CD14-positive monocyte (primary cell): ENCODE measurements at regions not wholly inside any gene's neighbourhood (a gene's known extent, or its start where the extent isn't known, plus 50 kb on each side); places are given as distances from the start of the nearest gene placed in this dataset.

Experiments
- DNase-seq, 3 donors: peaks; one replicate each; pipeline ENCODE4 v3.0.0-alpha.2; 2011 to 2022
- H2AFZ ChIP-seq: 2 replicates; pipeline ENCODE4 v1.6.0; 2012; ENCODE audit warnings: mild to moderate bottlenecking, low read depth, low read length, inconsistent platforms; ENCODE audit not compliant: insufficient read depth, poor library complexity, severe bottlenecking
- H3K27ac ChIP-seq, 2 donors: 1 replicate in 1 of 2; 2 replicates in 1 of 2; pipeline ENCODE4 v1.5.1; 2012 to 2013; ENCODE audit warnings: low read length in 2 of 2, control low read depth in 1 of 2, inconsistent platforms in 1 of 2, low read depth in 1 of 2, mild to moderate bottlenecking in 1 of 2
- H3K27me3 ChIP-seq, 2 donors: one replicate each; pipeline versions ENCODE4 v1.6.0 to v1.6.1; 2011 to 2013; ENCODE audit warnings: low read length in 2 of 2; ENCODE audit not compliant: control insufficient read depth in 2 of 2, insufficient read depth in 2 of 2
- H3K36me3 ChIP-seq, 2 donors: replicated peaks in 1 of 2; 1 replicate in 1 of 2; 2 replicates in 1 of 2; pipeline versions ENCODE4 v1.5.1 to v1.6.1; 2012 to 2013; ENCODE audit warnings: low read length in 2 of 2, control low read depth in 1 of 2, inconsistent platforms in 1 of 2, mild to moderate bottlenecking in 1 of 2; ENCODE audit not compliant: insufficient read depth in 2 of 2, control insufficient read depth in 1 of 2
- H3K4me1 ChIP-seq, 2 donors: 1 replicate in 1 of 2; 2 replicates in 1 of 2; pipeline versions ENCODE4 v1.5.1 to v1.6.1; 2012 to 2013; ENCODE audit warnings: low read length in 2 of 2, control low read depth in 1 of 2, inconsistent platforms in 1 of 2, mild to moderate bottlenecking in 1 of 2, moderate library complexity in 1 of 2; ENCODE audit not compliant: insufficient read depth in 2 of 2, control insufficient read depth in 1 of 2
- H3K4me2 ChIP-seq: replicated peaks from 2 replicates; pipeline ENCODE3; 2012; ENCODE audit warnings: low read length, moderate library complexity, mild to moderate bottlenecking; ENCODE audit not compliant: poor library complexity, severe bottlenecking; ENCODE audit errors: extremely low read depth
- H3K4me3 ChIP-seq, 3 experiments: fragments of 200-600 bp in 1 of 3; sonication (generic) in 1 of 3; replicated peaks in 1 of 3; 1 replicate in 2 of 3; 2 replicates in 1 of 3; pipeline ENCODE4 v1.5.1; 2011 to 2013; ENCODE audit warnings: low read length in 3 of 3, mild to moderate bottlenecking in 3 of 3, control low read depth in 2 of 3, low read depth in 2 of 3, inconsistent platforms in 1 of 3, moderate library complexity in 1 of 3
- H3K79me2 ChIP-seq: 2 replicates; pipeline ENCODE4 v1.6.0; 2012; ENCODE audit warnings: mild to moderate bottlenecking, control low read depth, inconsistent platforms, low read length, moderate library complexity; ENCODE audit not compliant: insufficient read depth
- H3K9ac ChIP-seq: 2 replicates; pipeline ENCODE4 v1.6.0; 2017; ENCODE audit warnings: low read length, mild to moderate bottlenecking; ENCODE audit not compliant: insufficient read depth, poor library complexity, severe bottlenecking
- H3K9me3 ChIP-seq, 2 donors: replicated peaks in 1 of 2; 1 replicate in 1 of 2; 2 replicates in 1 of 2; pipeline versions ENCODE4 v1.5.1 to v1.6.1; 2012 to 2013; ENCODE audit warnings: low read length in 2 of 2, control low read depth in 1 of 2; ENCODE audit not compliant: control insufficient read depth in 1 of 2, insufficient read depth in 1 of 2
- H4K20me1 ChIP-seq: 2 replicates; pipeline ENCODE4 v1.6.0; 2012; ENCODE audit warnings: mild to moderate bottlenecking, low read length, control low read depth, moderate library complexity; ENCODE audit not compliant: insufficient read depth
- H3K27ac Mint-ChIP-seq, 7 donors: one replicate each; pipeline ENCODE4 v1.8.0; 2020; ENCODE audit warnings: mild to moderate bottlenecking in 7 of 7, mixed read lengths in 7 of 7, moderate library complexity in 6 of 7, inconsistent platforms in 2 of 7
- H3K27me3 Mint-ChIP-seq, 3 donors: one replicate each; pipeline ENCODE4 v1.8.0; 2021 to 2022; ENCODE audit warnings: low read depth in 3 of 3, mild to moderate bottlenecking in 3 of 3, mixed read lengths in 3 of 3, moderate library complexity in 3 of 3, inconsistent platforms in 1 of 3
- H3K36me3 Mint-ChIP-seq, 2 donors: one replicate each; pipeline ENCODE4 v1.8.0; 2020; ENCODE audit warnings: mixed read lengths in 2 of 2, inconsistent platforms in 1 of 2, mild to moderate bottlenecking in 1 of 2
- H3K4me1 Mint-ChIP-seq: one replicate; pipeline ENCODE4 v1.8.0; 2020; ENCODE audit warnings: mild to moderate bottlenecking, mixed read lengths
- H3K4me3 Mint-ChIP-seq, 2 donors: one replicate each; pipeline ENCODE4 v1.8.0; 2020; ENCODE audit warnings: mild to moderate bottlenecking in 2 of 2, mixed read lengths in 2 of 2, moderate library complexity in 1 of 2
- H3K9me3 Mint-ChIP-seq, 7 donors: one replicate each; pipeline ENCODE4 v1.8.0; 2020 to 2022; ENCODE audit warnings: mixed read lengths in 7 of 7, mild to moderate bottlenecking in 6 of 7, moderate library complexity in 6 of 7, inconsistent platforms in 2 of 7
- WGBS: methylation state at CpG from one replicate; pipeline ENCODE4 v1.1.5; 2013; ENCODE audit warnings: missing lambda C conversion rate; ENCODE audit not compliant: insufficient coverage; 5-methylcytosine and 5-hydroxymethylcytosine counted together
- intact Hi-C, 2 donors: fragments of 100-400 bp; cut with micrococcal nuclease; formaldehyde crosslinking; loops; one replicate each; pipeline versions ENCODE4 v1.15.0 to v1.15.1; 2023
- TF ChIP-seq, protein P1 (sequence below): fragments of 200-600 bp; IDR thresholded peaks from one replicate; pipeline ENCODE4 v1.8.0; 2022; ENCODE audit warnings: antibody characterized with exemption, mild to moderate bottlenecking

DNA sequence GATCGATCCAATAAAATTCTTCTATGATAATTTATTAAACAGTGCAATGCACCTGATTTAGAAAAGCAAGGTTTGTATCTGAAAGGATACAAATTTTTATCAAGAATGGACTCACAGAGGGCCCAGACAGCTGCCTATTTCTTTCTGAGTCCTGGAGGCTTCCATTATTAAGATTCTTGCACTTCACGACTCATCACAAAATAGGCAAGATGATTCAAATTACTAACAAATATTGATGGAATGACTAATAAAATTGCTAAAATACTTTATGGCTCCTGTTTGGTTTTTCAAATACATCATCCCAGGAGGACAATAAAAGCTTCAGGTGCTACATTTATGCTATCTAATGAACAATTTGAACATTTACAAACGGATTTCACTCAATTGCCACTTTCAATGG, 483.0 kb upstream of the AGTR1 start:
- Histone ChIP-seq H3K4me2 (no peak overlapping the region), H3K4me1 (no peaks in the 10 kb centered on the region), H3K27ac (no peak overlapping the region), H3K27me3 (no peaks in the 10 kb centered on the region), H3K36me3 (no peaks in the 10 kb centered on the region), H3K4me3 (no peak overlapping the region), H4K20me1 (no peaks in the 10 kb centered on the region), H3K9ac (no peak overlapping the region), H3K9me3 (no peaks in the 10 kb centered on the region), H3K79me2 (no peaks in the 10 kb centered on the region), H2AFZ (no peak overlapping the region)
- no peak for DNase-seq
- Mint-ChIP-seq H3K4me3 (no peak overlapping the region), H3K36me3 (no peaks in the 10 kb centered on the region), H3K27me3 (no peaks in the 10 kb centered on the region), H3K9me3 (peaks cover 0 to under 1% (median 0%) of the 10 kb centered on the region in 7 donors), H3K4me1 (no peaks in the 10 kb centered on the region), H3K27ac (no peak overlapping the region)
- TF ChIP-seq, protein P1, sequence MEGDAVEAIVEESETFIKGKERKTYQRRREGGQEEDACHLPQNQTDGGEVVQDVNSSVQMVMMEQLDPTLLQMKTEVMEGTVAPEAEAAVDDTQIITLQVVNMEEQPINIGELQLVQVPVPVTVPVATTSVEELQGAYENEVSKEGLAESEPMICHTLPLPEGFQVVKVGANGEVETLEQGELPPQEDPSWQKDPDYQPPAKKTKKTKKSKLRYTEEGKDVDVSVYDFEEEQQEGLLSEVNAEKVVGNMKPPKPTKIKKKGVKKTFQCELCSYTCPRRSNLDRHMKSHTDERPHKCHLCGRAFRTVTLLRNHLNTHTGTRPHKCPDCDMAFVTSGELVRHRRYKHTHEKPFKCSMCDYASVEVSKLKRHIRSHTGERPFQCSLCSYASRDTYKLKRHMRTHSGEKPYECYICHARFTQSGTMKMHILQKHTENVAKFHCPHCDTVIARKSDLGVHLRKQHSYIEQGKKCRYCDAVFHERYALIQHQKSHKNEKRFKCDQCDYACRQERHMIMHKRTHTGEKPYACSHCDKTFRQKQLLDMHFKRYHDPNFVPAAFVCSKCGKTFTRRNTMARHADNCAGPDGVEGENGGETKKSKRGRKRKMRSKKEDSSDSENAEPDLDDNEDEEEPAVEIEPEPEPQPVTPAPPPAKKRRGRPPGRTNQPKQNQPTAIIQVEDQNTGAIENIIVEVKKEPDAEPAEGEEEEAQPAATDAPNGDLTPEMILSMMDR, result no peak
- intact Hi-C loops, result no loop called here
- WGBS, result no CpG with 5 or more reads among the region's 3 CpGs

DNA sequence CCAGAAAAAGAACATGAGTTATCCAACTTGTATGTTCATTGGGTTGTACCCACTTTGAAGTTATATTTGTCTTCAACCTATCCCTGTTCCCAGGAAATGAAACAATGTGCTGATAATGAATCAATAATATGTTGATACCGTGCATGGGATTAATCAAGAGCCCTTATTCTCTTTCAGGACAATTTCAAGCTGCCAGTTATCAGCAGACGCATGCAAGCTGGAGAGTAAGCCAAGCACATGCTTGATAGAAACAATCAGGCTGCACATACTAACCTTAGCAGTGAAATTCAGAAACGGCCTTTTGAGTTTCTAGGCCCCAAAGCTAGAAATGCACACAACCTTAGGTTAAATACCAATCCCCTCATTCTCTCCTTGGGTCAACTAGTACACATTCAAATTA, 480.4 kb upstream of the AGTR1 start:
- Histone ChIP-seq H3K79me2 (no peaks in the 10 kb centered on the region), H3K36me3 (no peaks in the 10 kb centered on the region), H3K4me1 (no peaks in the 10 kb centered on the region), H3K4me3 (no peak overlapping the region), H3K9ac (no peak overlapping the region), H4K20me1 (no peaks in the 10 kb centered on the region), H3K27me3 (no peaks in the 10 kb centered on the region), H2AFZ (no peak overlapping the region), H3K9me3 (no peaks in the 10 kb centered on the region), H3K27ac (no peak overlapping the region), H3K4me2 (no peak overlapping the region)
- DNase-seq, result no peak
- no peaks in the 10 kb centered on the region for H3K4me1 Mint-ChIP-seq
- H3K27me3 Mint-ChIP-seq, result no peaks in the 10 kb centered on the region
- WGBS, result 86% methylated on average over 1 of the region's 3 CpGs
- no peak overlapping the region for H3K4me3 Mint-ChIP-seq
- H3K9me3 Mint-ChIP-seq, result no peaks in the 10 kb centered on the region
- intact Hi-C loops, result no loop called here
- H3K27ac Mint-ChIP-seq, result no peak overlapping the region
- no peaks in the 10 kb centered on the region for H3K36me3 Mint-ChIP-seq
- TF ChIP-seq, protein P1, result no peak
